GM12865 (cell line): ENCODE measurements at regions not wholly inside any gene's neighbourhood (a gene's known extent, or its start where the extent isn't known, plus 50 kb on each side); places are given as distances from the start of the nearest gene placed in this dataset.

Experiments used
- DNase-seq: peaks from one replicate; pipeline ENCODE4 v3.0.0; 2010; ENCODE audit warnings: low read depth
- H3K4me3 ChIP-seq: 2 replicates; pipeline ENCODE4 v1.5.1; 2011; ENCODE audit warnings: mild to moderate bottlenecking, low read depth, low read length, control low read depth
- CTCF ChIP-seq: IDR thresholded peaks from 2 replicates; pipeline ENCODE4 v1.5.1; 2011; ENCODE audit warnings: low read length, control low read depth, low read depth, inconsistent platforms; ENCODE audit not compliant: insufficient read depth; ENCODE audit errors: missing control alignments

GRCh38 chr19:29012457-29012856 lies 200.5 kb downstream of the UQCRFS1 start:
- no peak for DNase-seq
- no peak overlapping the region for H3K4me3 ChIP-seq
- no peak for TF ChIP-seq CTCF

GRCh38 chr19:29010276-29010675 lies 202.7 kb downstream of the UQCRFS1 start:
- TF ChIP-seq CTCF, result no peak
- DNase-seq, result no peak
- H3K4me3 ChIP-seq, result no peak overlapping the region

GRCh38 chr19:29006057-29006735 lies 206.8 kb downstream of the UQCRFS1 start:
- no peak for DNase-seq
- no peak overlapping the region for H3K4me3 ChIP-seq
- no peak for TF ChIP-seq CTCF

- no peak for DNase-seq
- H3K4me3 ChIP-seq, result no peak overlapping the region
- TF ChIP-seq CTCF, result no peak
These were observed 208.2 kb downstream of the UQCRFS1 start for GRCh38 chr19:29004796-29005195.

GRCh38 chr19:29003641-29004409 lies 209.1 kb downstream of the UQCRFS1 start:
- H3K4me3 ChIP-seq, result no peak overlapping the region
- no peak for TF ChIP-seq CTCF
- DNase-seq, result no peak

GRCh38 chr19:29002336-29002735 lies 210.6 kb downstream of the UQCRFS1 start:
- DNase-seq, result no peak
- H3K4me3 ChIP-seq, result no peak overlapping the region
- TF ChIP-seq CTCF, result no peak
